Mucosa of descending colon (tissue), 3 donors: ENCODE measurements at regions not wholly inside any gene's neighbourhood (a gene's known extent, or its start where the extent isn't known, plus 50 kb on each side); places are given as distances from the start of the nearest gene placed in this dataset.

ENCODE experiments used
- ATAC-seq: fragments of 200-7000 bp; cut with Tn5 transposase; one replicate; pipeline ENCODE4 v1.9.1; 2020; ENCODE audit warnings: mild to moderate bottlenecking, moderate library complexity
- DNase-seq, 3 donors: peaks; one replicate each; pipeline ENCODE4 v3.0.0-alpha.2; 2020
- H3K36me3 ChIP-seq: fragments of 200-600 bp; one replicate; pipeline ENCODE4 v1.8.0; 2021; ENCODE audit warnings: low read depth, mild to moderate bottlenecking
- H3K4me1 ChIP-seq: fragments of 200-600 bp; one replicate; pipeline ENCODE4 v1.8.0; 2021; ENCODE audit warnings: low read depth, mild to moderate bottlenecking
- H3K4me3 ChIP-seq: fragments of 200-600 bp; one replicate; pipeline ENCODE4 v1.8.0; 2021; ENCODE audit warnings: mild to moderate bottlenecking
- H3K9me3 ChIP-seq: fragments of 200-600 bp; one replicate; pipeline ENCODE4 v1.8.0; 2021; ENCODE audit warnings: mild to moderate bottlenecking
- intact Hi-C, 2 donors: fragments of 100-400 bp; cut with DNase I in 1 of 2; cut with micrococcal nuclease in 1 of 2; formaldehyde crosslinking; loops; one replicate each; pipeline versions ENCODE4 v1.11.0 to v1.11.1; 2022; cut with DNase I, micrococcal nuclease
- TF ChIP-seq, protein P1 (sequence below): fragments of 200-600 bp; IDR thresholded peaks from one replicate; pipeline ENCODE4 v1.8.0; 2022; ENCODE audit warnings: antibody characterized with exemption, mild to moderate bottlenecking
- donor health status: DM: no; HTN: no; CAD: no; lungs with moderate emphysema.
- donor health status: DM: no; HTN: no; CAD: no.
- donor health status: DM: no; HTN: yes; CAD: no.

DNA sequence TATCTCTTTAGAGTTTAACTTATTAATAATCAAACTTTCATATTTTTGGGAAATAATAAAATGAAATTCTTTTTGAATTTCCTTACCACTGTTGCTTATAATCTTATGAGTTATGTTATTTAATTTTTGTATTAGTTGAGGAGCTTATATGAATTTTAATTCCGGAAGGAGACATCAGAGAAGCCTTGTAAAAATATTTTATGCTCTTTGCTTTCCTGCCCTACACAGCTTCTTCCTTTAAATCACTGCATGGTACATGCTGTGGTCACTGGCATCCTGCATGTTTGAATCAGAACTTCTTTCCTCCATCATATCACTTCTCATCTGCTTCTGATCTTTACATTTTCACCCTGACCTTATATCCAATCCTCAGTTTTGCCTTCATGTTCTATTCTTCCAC, 266.7 kb upstream of the ZSWIM2 start:
- TF ChIP-seq, protein P1, sequence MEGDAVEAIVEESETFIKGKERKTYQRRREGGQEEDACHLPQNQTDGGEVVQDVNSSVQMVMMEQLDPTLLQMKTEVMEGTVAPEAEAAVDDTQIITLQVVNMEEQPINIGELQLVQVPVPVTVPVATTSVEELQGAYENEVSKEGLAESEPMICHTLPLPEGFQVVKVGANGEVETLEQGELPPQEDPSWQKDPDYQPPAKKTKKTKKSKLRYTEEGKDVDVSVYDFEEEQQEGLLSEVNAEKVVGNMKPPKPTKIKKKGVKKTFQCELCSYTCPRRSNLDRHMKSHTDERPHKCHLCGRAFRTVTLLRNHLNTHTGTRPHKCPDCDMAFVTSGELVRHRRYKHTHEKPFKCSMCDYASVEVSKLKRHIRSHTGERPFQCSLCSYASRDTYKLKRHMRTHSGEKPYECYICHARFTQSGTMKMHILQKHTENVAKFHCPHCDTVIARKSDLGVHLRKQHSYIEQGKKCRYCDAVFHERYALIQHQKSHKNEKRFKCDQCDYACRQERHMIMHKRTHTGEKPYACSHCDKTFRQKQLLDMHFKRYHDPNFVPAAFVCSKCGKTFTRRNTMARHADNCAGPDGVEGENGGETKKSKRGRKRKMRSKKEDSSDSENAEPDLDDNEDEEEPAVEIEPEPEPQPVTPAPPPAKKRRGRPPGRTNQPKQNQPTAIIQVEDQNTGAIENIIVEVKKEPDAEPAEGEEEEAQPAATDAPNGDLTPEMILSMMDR, result no peak
- Histone ChIP-seq H3K36me3 (no peaks in the 10 kb centered on the region), H3K4me1 (no peaks in the 10 kb centered on the region), H3K4me3 (no peak overlapping the region), H3K9me3 (no peaks in the 10 kb centered on the region)
- ATAC-seq (no peak), DNase-seq (no peak)
- intact Hi-C loops, result no loop called here

DNA sequence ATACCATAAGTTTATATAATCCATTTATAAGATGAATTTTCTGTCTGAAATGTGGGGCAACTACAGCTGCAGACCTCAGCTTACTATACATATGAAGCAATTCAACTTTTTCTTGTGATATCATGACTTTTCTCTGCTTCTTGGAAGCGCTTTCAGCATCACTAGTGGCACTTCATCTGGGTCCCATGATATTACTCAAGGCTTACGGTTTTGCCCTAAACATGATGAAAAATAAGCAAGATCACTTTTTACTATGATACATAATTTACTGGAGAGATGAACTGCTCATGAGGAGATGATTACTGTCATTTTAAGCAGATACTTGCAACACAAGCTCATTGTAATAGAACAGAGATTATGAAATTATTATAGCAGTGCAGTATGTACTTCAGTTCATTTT, 258.0 kb upstream of the ZSWIM2 start:
- DNase-seq (no peak), ATAC-seq (no peak)
- no peak overlapping the region for H3K4me3 ChIP-seq
- TF ChIP-seq, protein P1, result no peak
- H3K4me1 ChIP-seq, result no peaks in the 10 kb centered on the region
- H3K36me3 ChIP-seq, result no peaks in the 10 kb centered on the region
- intact Hi-C loops, result no loop called here
- H3K9me3 ChIP-seq, result no peaks in the 10 kb centered on the region

DNA sequence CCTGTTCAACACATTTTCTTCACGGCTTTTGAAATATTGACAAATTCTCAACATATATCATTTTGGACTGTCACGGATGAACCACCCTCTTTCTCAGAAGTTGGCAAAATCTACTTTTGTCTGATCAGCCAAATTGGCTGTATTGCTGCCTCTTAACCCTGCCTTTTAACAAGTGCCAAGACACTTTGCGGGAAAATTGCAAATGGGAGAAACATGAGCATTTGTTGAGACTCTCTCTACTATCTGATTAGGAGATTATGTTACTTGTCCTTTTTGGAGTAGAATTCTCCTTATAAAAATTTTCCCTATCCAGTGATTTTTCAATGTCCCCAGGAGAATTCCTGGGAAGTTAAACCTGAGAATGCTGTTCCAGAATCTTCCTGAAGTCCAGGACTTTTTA, 256.2 kb upstream of the ZSWIM2 start:
- Histone ChIP-seq H3K9me3 (no peaks in the 10 kb centered on the region), H3K4me3 (no peak overlapping the region), H3K36me3 (no peaks in the 10 kb centered on the region), H3K4me1 (no peaks in the 10 kb centered on the region)
- TF ChIP-seq, protein P1, result no peak
- intact Hi-C loops, result no loop called here
- ATAC-seq, result no peak
- no peak for DNase-seq

DNA sequence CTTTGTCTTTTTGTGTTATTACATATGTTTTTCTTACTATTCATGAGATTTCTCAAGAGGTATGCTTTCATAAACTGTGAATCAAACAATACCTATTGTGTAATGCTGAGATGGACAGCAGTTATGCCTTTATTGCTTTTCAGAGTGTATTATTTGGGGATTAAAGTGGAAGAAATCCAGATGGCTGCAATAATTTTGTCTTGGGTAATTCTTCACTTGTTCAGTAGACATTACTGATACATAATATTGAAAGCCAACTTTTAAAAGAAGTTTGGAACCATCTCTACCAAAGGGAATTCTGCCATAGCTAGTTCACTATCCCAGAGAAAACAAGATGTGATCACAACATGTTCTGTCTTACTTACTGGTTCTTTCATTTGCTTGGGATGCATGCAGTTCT, 253.4 kb upstream of the ZSWIM2 start:
- no peak for DNase-seq
- TF ChIP-seq, protein P1, result no peak

DNA sequence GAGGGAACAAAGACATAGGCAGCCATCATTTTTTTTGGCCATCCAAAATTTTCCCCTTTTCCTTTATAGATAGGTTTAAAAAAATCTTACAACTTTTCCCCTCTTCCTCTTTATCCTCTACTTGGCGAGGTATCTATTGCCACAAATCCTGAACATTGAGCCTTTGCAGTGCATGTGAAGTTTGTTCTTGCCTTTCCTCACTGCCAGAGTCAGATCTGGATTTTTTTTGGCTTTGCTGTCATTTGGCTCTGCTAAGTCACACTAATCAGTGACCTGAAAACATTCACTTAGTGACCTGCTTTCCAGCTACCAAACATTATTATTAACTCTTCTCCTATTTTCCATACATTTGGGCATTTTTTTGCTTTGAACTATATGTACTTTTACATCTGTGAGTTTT, 249.2 kb upstream of the ZSWIM2 start:
- Histone ChIP-seq H3K4me1 (no peaks in the 10 kb centered on the region), H3K9me3 (no peaks in the 10 kb centered on the region), H3K4me3 (no peak overlapping the region), H3K36me3 (no peaks in the 10 kb centered on the region)
- no peak for ATAC-seq
- DNase-seq, result no peak
- TF ChIP-seq, protein P1, result no peak
- intact Hi-C loops, result no loop called here

More for the DNA sequence above, 253.4 kb upstream of the ZSWIM2 start:
- intact Hi-C loops, result no loop called here
- Histone ChIP-seq H3K4me1 (no peaks in the 10 kb centered on the region), H3K36me3 (no peaks in the 10 kb centered on the region), H3K4me3 (no peak overlapping the region), H3K9me3 (no peaks in the 10 kb centered on the region)
- no peak for ATAC-seq

DNA sequence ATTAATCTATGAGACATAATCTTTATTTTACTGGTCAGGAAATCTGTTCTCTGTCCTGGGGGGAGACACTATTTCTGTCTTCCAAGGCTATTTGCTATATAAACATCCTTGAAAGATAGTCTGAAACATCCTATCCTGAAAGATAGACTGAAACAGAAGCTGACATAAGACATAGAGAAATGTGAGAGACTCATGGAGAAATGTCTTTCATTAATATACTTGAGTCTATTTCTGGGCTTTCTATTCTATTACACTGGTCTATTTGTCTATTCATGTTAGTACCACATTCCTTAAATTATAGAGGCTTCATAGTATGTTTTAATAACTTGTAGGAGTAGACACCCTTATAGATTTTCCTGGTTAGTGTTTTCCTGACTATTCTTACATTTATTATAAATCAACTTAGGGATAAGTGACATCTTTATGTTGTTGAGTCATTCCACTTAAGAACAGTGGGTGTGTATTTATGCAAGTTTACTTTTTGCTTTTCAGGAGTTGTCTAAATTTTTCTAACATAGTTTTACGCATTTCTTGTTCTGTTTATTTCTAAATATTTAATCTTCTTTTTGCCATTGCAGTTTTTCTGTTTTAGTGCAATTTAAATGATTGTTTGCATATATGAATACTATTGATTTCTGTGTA, 244.9 kb upstream of the ZSWIM2 start:
- ATAC-seq, result no peak
- Histone ChIP-seq H3K9me3 (no peaks in the 10 kb centered on the region), H3K4me1 (no peaks in the 10 kb centered on the region), H3K4me3 (no peak overlapping the region), H3K36me3 (no peaks in the 10 kb centered on the region)
- DNase-seq, result no peak
- intact Hi-C loops, result no loop called here
- TF ChIP-seq, protein P1, result no peak
